Testis (tissue), 2 donors: ENCODE measurements at regions not wholly inside any gene's neighbourhood (a gene's known extent, or its start where the extent isn't known, plus 50 kb on each side); places are given as distances from the start of the nearest gene placed in this dataset.

Experiments
- DNase-seq: peaks from one replicate; pipeline ENCODE4 v3.0.0-alpha.2; 2019
- H3K27ac ChIP-seq, 2 donors: fragments of 200-600 bp; sonication (generic); one replicate each; pipeline ENCODE4 v1.5.1; 2019
- H3K27me3 ChIP-seq: fragments of 200-600 bp; sonication (generic); one replicate; pipeline ENCODE4 v1.5.1; 2019
- H3K36me3 ChIP-seq: fragments of 200-600 bp; sonication (generic); one replicate; pipeline ENCODE4 v1.5.1; 2017; ENCODE audit warnings: low read depth; ENCODE audit errors: missing control alignments
- H3K4me1 ChIP-seq: fragments of 200-600 bp; sonication (generic); one replicate; pipeline ENCODE4 v1.5.1; 2019
- H3K4me3 ChIP-seq, 2 donors: fragments of 200-600 bp; sonication (generic); one replicate each; pipeline ENCODE4 v1.5.1; 2017 to 2019
- H3K9me3 ChIP-seq: fragments of 200-600 bp; sonication (generic); one replicate; pipeline ENCODE4 v1.5.1; 2017
- CTCF ChIP-seq, 3 experiments: fragments of 450-650 bp in 2 of 3; fragments of 200-600 bp in 1 of 3; sonication (generic) in 1 of 3; IDR thresholded peaks; one replicate each; pipeline ENCODE4 v1.5.1; 2016 to 2019; ENCODE audit warnings: antibody characterized with exemption in 3 of 3, mild to moderate bottlenecking in 2 of 3, moderate library complexity in 1 of 3
- POLR2A ChIP-seq: fragments of 450-650 bp; IDR thresholded peaks from one replicate; pipeline ENCODE4 v1.6.1; 2017; ENCODE audit warnings: antibody characterized with exemption, mild to moderate bottlenecking, moderate library complexity
- WGBS, 2 donors: methylation state at CpG; one replicate each; pipeline ENCODE4 v1.1.5; 2018; 5-methylcytosine and 5-hydroxymethylcytosine counted together
- intact Hi-C: fragments of 100-400 bp; cut with DNase I; formaldehyde crosslinking; loops from one replicate; pipeline ENCODE4 v1.15.1; 2023; ENCODE audit warnings: low total_unique reads

- no peak for DNase-seq
- no peaks in the 10 kb centered on the region for H3K36me3 ChIP-seq
- 97% methylated on average over 5 of the region's 5 CpGs for WGBS, 2 donors
- H3K4me3 ChIP-seq = no peak overlapping the region
- H3K4me1 ChIP-seq = no peaks in the 10 kb centered on the region
- intact Hi-C loops = no loop called here
- H3K27me3 ChIP-seq = no peaks in the 10 kb centered on the region
- H3K27ac ChIP-seq = no peak overlapping the region
- TF ChIP-seq CTCF (IDR thresholded peaks at IDR 0.05) (no peak), POLR2A (no peak)
- no peaks in the 10 kb centered on the region for H3K9me3 ChIP-seq
These were observed 129.7 kb upstream of the EDNRA start for GRCh38 chr4:147351083-147351787.

GRCh38 chr4:147354237-147354636 is 126.7 kb upstream of the EDNRA start:
- 62 to 74% methylated on average over 1 of the region's 1 CpG for WGBS, 2 donors
- Histone ChIP-seq H3K36me3 (no peaks in the 10 kb centered on the region), H3K27ac (no peak overlapping the region), H3K9me3 (no peaks in the 10 kb centered on the region), H3K4me1 (no peaks in the 10 kb centered on the region), H3K27me3 (no peaks in the 10 kb centered on the region), H3K4me3 (no peak overlapping the region)
- TF ChIP-seq CTCF (IDR thresholded peaks at IDR 0.05) (no peak), POLR2A (no peak)
- intact Hi-C loops = no loop called here
- DNase-seq = no peak

- TF ChIP-seq CTCF (IDR thresholded peaks at IDR 0.05) (no peak), POLR2A (no peak)
- Histone ChIP-seq H3K9me3 (no peaks in the 10 kb centered on the region), H3K27ac (no peak overlapping the region), H3K4me1 (no peaks in the 10 kb centered on the region), H3K27me3 (no peaks in the 10 kb centered on the region), H3K36me3 (no peaks in the 10 kb centered on the region), H3K4me3 (no peak overlapping the region)
- intact Hi-C loops = no loop called here
- 63 to 69% methylated on average over 3 of the region's 3 CpGs for WGBS, 2 donors
- DNase-seq = no peak
These were observed 125.8 kb upstream of the EDNRA start for GRCh38 chr4:147355032-147355656.

GRCh38 chr4:147355847-147356246 is 125.0 kb upstream of the EDNRA start:
- Histone ChIP-seq H3K9me3 (no peaks in the 10 kb centered on the region), H3K27ac (no peak overlapping the region), H3K27me3 (no peaks in the 10 kb centered on the region), H3K4me1 (no peaks in the 10 kb centered on the region), H3K4me3 (no peak overlapping the region), H3K36me3 (no peaks in the 10 kb centered on the region)
- WGBS, 2 donors = 52 to 68% methylated on average over 1 of the region's 1 CpG
- intact Hi-C loops = no loop called here
- DNase-seq = no peak
- TF ChIP-seq POLR2A (no peak), CTCF (IDR thresholded peaks at IDR 0.05) (no peak)

GRCh38 chr4:147360301-147360700 is 120.6 kb upstream of the EDNRA start:
- Histone ChIP-seq H3K4me3 (no peak overlapping the region), H3K27me3 (no peaks in the 10 kb centered on the region), H3K27ac (peak overlapping the region in 1 of 2 donors; percentile 51), H3K4me1 (peaks cover 8% of the 10 kb centered on the region), H3K36me3 (no peaks in the 10 kb centered on the region), H3K9me3 (no peaks in the 10 kb centered on the region)
- DNase-seq = no peak
- intact Hi-C loops = no loop called here
- no peak for TF ChIP-seq POLR2A
- TF ChIP-seq CTCF (IDR thresholded peaks at IDR 0.05) = no peak
- WGBS, 2 donors = 63% methylated on average over 3 of the region's 3 CpGs
